MM.1S (cell line): ENCODE measurements at regions not wholly inside any gene's neighbourhood (a gene's known extent, or its start where the extent isn't known, plus 50 kb on each side); places are given as distances from the start of the nearest gene placed in this dataset.

ENCODE experiments used
- EZH2 ChIP-seq: fragments of 300-600 bp; sonication (generic); optimal IDR thresholded peaks from 2 replicates; pipeline ENCODE3; 2017; ENCODE audit warnings: low read depth, mild to moderate bottlenecking, antibody characterized with exemption, low read length, mixed read lengths
- EZH2phosphoT487 ChIP-seq: fragments of 300-600 bp; sonication (generic); IDR thresholded peaks from 2 replicates; pipeline ENCODE4 v1.6.1; 2018; ENCODE audit warnings: antibody characterized with exemption, low read length
- TF ChIP-seq, protein P1 (sequence below): fragments of 300-600 bp; sonication (generic); IDR thresholded peaks from 2 replicates; pipeline ENCODE4 v1.5.1; 2016; ENCODE audit warnings: antibody characterized with exemption, low read length, mixed read lengths

DNA sequence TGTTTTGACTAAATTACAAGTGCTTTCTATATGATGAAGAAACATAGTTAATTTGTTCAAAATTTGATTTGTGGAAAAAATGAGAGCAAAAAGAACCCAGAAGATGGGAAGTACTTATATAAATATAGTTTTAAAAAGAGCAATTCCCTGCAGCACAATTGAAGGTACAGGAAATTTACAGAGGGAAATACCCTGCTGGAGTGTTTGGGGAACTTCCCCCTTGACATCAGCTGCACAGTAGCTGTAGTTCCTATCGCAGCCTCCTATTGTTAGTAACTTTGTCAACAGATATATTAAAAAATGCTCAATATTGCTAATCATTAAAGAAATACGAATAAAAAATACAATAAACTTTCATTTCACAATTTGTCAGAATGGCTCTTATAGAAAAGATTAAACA, 1118.8 kb upstream of the ZEB2 start:
- TF ChIP-seq, protein P1, sequence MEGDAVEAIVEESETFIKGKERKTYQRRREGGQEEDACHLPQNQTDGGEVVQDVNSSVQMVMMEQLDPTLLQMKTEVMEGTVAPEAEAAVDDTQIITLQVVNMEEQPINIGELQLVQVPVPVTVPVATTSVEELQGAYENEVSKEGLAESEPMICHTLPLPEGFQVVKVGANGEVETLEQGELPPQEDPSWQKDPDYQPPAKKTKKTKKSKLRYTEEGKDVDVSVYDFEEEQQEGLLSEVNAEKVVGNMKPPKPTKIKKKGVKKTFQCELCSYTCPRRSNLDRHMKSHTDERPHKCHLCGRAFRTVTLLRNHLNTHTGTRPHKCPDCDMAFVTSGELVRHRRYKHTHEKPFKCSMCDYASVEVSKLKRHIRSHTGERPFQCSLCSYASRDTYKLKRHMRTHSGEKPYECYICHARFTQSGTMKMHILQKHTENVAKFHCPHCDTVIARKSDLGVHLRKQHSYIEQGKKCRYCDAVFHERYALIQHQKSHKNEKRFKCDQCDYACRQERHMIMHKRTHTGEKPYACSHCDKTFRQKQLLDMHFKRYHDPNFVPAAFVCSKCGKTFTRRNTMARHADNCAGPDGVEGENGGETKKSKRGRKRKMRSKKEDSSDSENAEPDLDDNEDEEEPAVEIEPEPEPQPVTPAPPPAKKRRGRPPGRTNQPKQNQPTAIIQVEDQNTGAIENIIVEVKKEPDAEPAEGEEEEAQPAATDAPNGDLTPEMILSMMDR = no peak
- no peak for TF ChIP-seq EZH2
- TF ChIP-seq EZH2phosphoT487 = no peak
